DND-41 (cell line): ENCODE measurements at regions not wholly inside any gene's neighbourhood (a gene's known extent, or its start where the extent isn't known, plus 50 kb on each side); places are given as distances from the start of the nearest gene placed in this dataset.

ENCODE experiments used
- ATAC-seq: fragments of 200-7000 bp; cut with Tn5 transposase; 3 replicates; pipeline ENCODE4 v1.9.1; 2021; ENCODE audit warnings: low read depth; ENCODE audit not compliant: insufficient read depth
- DNase-seq: peaks from one replicate; pipeline ENCODE4 v3.0.0-alpha.2; 2020
- H2AFZ ChIP-seq: 2 replicates; pipeline ENCODE4 v1.6.0; 2012; ENCODE audit warnings: low read depth, low read length
- H3K27ac ChIP-seq: 2 replicates; pipeline ENCODE4 v1.5.1; 2012; ENCODE audit warnings: low read length, inconsistent platforms
- H3K27me3 ChIP-seq: fragments of 200-600 bp; sonication (generic); 2 replicates; pipeline ENCODE4 v1.6.0; 2012; ENCODE audit warnings: low read length, mild to moderate bottlenecking, inconsistent platforms; ENCODE audit not compliant: insufficient read depth, poor library complexity
- H3K36me3 ChIP-seq: 2 replicates; pipeline ENCODE4 v1.5.1; 2012; ENCODE audit warnings: low read length, inconsistent platforms; ENCODE audit not compliant: insufficient read depth
- H3K4me1 ChIP-seq: 2 replicates; pipeline ENCODE4 v1.5.1; 2012; ENCODE audit warnings: mild to moderate bottlenecking, low read length; ENCODE audit not compliant: insufficient read depth
- H3K4me2 ChIP-seq: 2 replicates; pipeline ENCODE4 v1.6.0; 2012; ENCODE audit warnings: mild to moderate bottlenecking, moderate library complexity, low read length, inconsistent platforms; ENCODE audit not compliant: insufficient read depth
- H3K4me3 ChIP-seq, 2 experiments: fragments of 200-600 bp in 1 of 2; shearing (Covaris generic) in 1 of 2; 2 replicates each; pipeline ENCODE4 v1.5.1; 2012 to 2016; ENCODE audit warnings: inconsistent platforms in 2 of 2, low read length in 2 of 2, mild to moderate bottlenecking in 2 of 2, low read depth in 1 of 2, moderate library complexity in 1 of 2
- H3K79me2 ChIP-seq: 2 replicates; pipeline ENCODE4 v1.6.0; 2012; ENCODE audit warnings: low read length, inconsistent platforms; ENCODE audit not compliant: insufficient read depth
- H3K9ac ChIP-seq: 2 replicates; pipeline ENCODE4 v1.6.0; 2012; ENCODE audit warnings: low read depth, mild to moderate bottlenecking, inconsistent platforms, low read length, moderate library complexity
- H3K9me3 ChIP-seq: 2 replicates; pipeline ENCODE4 v1.5.1; 2012; ENCODE audit warnings: low read length, moderate library complexity, mild to moderate bottlenecking, inconsistent platforms; ENCODE audit not compliant: insufficient read depth, severe bottlenecking
- H4K20me1 ChIP-seq: 2 replicates; pipeline ENCODE4 v1.6.0; 2012; ENCODE audit warnings: low read length; ENCODE audit not compliant: insufficient read depth
- EZH2 ChIP-seq: IDR thresholded peaks from 3 replicates; pipeline ENCODE4 v1.6.1; 2012; ENCODE audit warnings: borderline replicate concordance, low read depth, mild to moderate bottlenecking, moderate library complexity, low read length, inconsistent platforms; ENCODE audit not compliant: severe bottlenecking
- TF ChIP-seq, protein P1 (sequence below): IDR thresholded peaks from 2 replicates; pipeline ENCODE4 v1.5.1; 2012; ENCODE audit warnings: borderline replicate concordance, low read length, moderate library complexity, mild to moderate bottlenecking; ENCODE audit not compliant: poor library complexity, severe bottlenecking; ENCODE audit errors: extremely low read depth

DNA sequence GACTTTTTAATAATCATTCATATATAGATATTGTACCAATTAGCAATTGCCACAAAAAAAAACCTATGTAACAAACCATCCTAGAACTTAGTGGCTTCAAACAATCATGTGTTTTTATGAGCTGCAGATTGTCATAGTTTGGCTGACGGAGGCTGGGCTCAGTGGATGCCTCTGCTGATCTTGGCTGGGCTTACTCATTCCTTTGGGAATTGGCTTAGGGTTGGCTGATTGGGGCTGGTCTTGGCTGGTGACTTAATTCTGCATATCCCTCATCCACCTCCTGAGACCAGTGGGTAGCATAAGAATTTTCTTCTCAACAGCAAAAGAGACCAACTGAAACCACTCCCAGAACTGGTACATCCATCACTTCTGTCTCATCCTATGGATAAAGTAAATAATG, 57.9 kb upstream of the PHF21B start:
- H3K4me1 ChIP-seq = peaks cover 11% of the 10 kb centered on the region
- no peak for TF ChIP-seq EZH2
- TF ChIP-seq, protein P1, sequence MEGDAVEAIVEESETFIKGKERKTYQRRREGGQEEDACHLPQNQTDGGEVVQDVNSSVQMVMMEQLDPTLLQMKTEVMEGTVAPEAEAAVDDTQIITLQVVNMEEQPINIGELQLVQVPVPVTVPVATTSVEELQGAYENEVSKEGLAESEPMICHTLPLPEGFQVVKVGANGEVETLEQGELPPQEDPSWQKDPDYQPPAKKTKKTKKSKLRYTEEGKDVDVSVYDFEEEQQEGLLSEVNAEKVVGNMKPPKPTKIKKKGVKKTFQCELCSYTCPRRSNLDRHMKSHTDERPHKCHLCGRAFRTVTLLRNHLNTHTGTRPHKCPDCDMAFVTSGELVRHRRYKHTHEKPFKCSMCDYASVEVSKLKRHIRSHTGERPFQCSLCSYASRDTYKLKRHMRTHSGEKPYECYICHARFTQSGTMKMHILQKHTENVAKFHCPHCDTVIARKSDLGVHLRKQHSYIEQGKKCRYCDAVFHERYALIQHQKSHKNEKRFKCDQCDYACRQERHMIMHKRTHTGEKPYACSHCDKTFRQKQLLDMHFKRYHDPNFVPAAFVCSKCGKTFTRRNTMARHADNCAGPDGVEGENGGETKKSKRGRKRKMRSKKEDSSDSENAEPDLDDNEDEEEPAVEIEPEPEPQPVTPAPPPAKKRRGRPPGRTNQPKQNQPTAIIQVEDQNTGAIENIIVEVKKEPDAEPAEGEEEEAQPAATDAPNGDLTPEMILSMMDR = no peak
- no peaks in the 10 kb centered on the region for H3K27me3 ChIP-seq
- no peak for ATAC-seq
- no peak overlapping the region for H2AFZ ChIP-seq
- H3K4me2 ChIP-seq = no peak overlapping the region
- no peak overlapping the region for H3K4me3 ChIP-seq
- H3K27ac ChIP-seq = no peak overlapping the region
- no peaks in the 10 kb centered on the region for H3K9me3 ChIP-seq
- H3K79me2 ChIP-seq = no peaks in the 10 kb centered on the region
- DNase-seq = no peak
- H3K36me3 ChIP-seq = no peaks in the 10 kb centered on the region
- no peaks in the 10 kb centered on the region for H4K20me1 ChIP-seq
- no peak overlapping the region for H3K9ac ChIP-seq

DNA sequence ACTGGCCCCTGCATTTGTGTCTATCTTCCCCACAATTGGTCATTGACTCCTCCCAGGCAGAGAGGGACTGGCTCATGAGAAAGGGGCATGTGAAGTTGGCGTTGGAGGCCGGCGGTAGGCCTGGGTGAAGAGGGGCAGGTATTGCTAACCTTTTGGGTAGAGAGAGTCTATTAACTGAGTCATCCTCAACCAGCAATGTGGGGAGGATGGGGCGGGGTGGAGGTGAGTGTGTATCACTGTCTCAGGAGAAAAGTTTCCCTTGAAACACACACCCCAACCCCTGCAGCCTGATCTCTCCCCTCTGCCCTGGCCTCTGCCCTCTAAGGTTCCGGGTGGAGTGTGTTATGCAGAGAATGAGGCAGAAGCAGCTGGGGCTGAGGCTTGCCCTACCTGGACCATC, 60.1 kb upstream of the PHF21B start:
- Histone ChIP-seq H2AFZ (no peak overlapping the region), H3K4me1 (peaks cover 11% of the 10 kb centered on the region), H3K27ac (no peak overlapping the region), H3K4me3 (no peak overlapping the region), H3K36me3 (no peaks in the 10 kb centered on the region), H3K79me2 (no peaks in the 10 kb centered on the region), H3K4me2 (no peak overlapping the region), H3K9ac (no peak overlapping the region), H3K9me3 (no peaks in the 10 kb centered on the region), H3K27me3 (no peaks in the 10 kb centered on the region), H4K20me1 (no peaks in the 10 kb centered on the region)
- DNase-seq (no peak), ATAC-seq (no peak)
- no peak for TF ChIP-seq EZH2
- TF ChIP-seq, protein P1 = no peak

DNA sequence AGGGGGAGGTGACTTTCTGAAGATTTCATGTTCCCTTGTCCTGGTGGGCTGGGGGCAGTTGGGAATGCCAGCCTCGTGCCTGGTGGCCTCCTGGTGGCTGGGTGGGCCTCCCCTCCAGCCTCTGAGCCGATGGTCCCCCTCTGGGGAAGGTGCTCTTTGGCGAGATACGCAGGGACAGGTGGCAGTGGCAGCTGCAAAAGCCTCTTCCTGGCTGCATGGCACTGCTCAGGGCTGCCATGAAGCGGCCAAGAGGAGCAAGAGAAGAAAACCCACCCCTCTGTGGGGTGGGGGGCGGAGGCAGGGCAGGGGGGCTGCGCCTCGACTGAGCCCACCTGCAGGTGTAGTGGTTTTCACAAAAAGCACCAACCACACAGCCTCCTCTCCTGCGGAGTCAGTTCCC, 61.8 kb upstream of the PHF21B start:
- Histone ChIP-seq H3K27me3 (no peaks in the 10 kb centered on the region), H4K20me1 (no peaks in the 10 kb centered on the region), H3K36me3 (no peaks in the 10 kb centered on the region), H3K9me3 (no peaks in the 10 kb centered on the region), H3K9ac (no peak overlapping the region), H3K4me2 (peak overlapping the region; percentile 5; the same call in 1 of the 2 replicates), H3K4me3 (no peak overlapping the region), H3K27ac (no peak overlapping the region), H3K4me1 (peaks cover 11% of the 10 kb centered on the region), H3K79me2 (no peaks in the 10 kb centered on the region), H2AFZ (no peak overlapping the region)
- ATAC-seq (peak; percentile 65), DNase-seq (peak; percentile 31)
- no peak for TF ChIP-seq EZH2
- TF ChIP-seq, protein P1 = no peak

DNA sequence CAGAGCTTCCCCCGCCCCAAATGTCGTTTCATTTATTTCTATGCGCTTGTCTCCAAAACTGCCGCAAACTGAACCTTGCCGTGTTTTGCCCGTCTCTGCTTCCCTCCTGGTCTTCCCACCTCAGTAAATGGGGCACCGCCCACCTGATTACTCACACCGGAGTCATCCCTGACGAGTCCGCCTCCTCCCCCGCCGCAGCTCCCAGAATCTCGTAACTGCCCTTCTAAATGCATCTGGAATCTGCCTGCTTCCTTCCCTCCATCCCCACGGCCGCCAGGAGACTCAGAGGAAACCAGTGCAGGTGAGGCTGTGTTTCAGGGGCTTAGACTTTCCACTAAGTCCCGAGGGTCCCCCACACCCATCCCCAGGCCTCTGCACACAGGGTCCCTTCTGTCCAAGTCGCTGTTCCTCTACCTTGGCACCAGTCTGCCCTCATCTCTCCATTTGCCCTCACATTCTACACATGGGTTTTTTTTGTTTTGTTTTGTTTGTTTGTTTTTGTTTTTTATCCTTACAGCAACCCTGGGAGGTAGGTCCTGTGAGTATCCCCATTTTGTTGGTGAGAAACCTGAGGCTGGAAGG, 62.6 kb upstream of the PHF21B start:
- no peak overlapping the region for H3K4me2 ChIP-seq
- no peak overlapping the region for H3K9ac ChIP-seq
- H4K20me1 ChIP-seq = 0 out of 2 replicates have a peak, but pooled peaks cover 4% of the 10 kb centered on the region
- TF ChIP-seq, protein P1 = no peak
- TF ChIP-seq EZH2 = no peak
- H3K27ac ChIP-seq = no peak overlapping the region
- H3K9me3 ChIP-seq = no peaks in the 10 kb centered on the region
- DNase-seq = no peak
- peaks cover 3% of the 10 kb centered on the region for H3K27me3 ChIP-seq
- H3K36me3 ChIP-seq = no peaks in the 10 kb centered on the region
- no peaks in the 10 kb centered on the region for H3K79me2 ChIP-seq
- H3K4me1 ChIP-seq = peaks cover 11% of the 10 kb centered on the region
- no peak for ATAC-seq
- H3K4me3 ChIP-seq = no peak overlapping the region
- H2AFZ ChIP-seq = no peak overlapping the region
